Esophagus squamous epithelium (tissue), 5 donors: ENCODE measurements at regions not wholly inside any gene's neighbourhood (a gene's known extent, or its start where the extent isn't known, plus 50 kb on each side); places are given as distances from the start of the nearest gene placed in this dataset.

Experiments used
- DNase-seq: peaks from one replicate; lab custom pipeline; 2025; lab: John Stamatoyannopoulos, UW
- H3K27ac ChIP-seq, 4 donors: fragments of 200-600 bp; sonication (generic); one replicate each; pipeline ENCODE4 v1.5.1; 2016 to 2019; ENCODE audit warnings: mild to moderate bottlenecking in 1 of 4
- H3K27me3 ChIP-seq, 4 donors: fragments of 200-600 bp; sonication (generic); 1 replicate in 3 of 4; 2 replicates in 1 of 4; pipeline versions ENCODE4 v1.5.1 to v1.6.0; 2017 to 2021; ENCODE audit warnings: antibody characterized with exemption in 1 of 4
- H3K36me3 ChIP-seq, 3 donors: fragments of 200-600 bp; sonication (generic); one replicate each; pipeline ENCODE4 v1.5.1; 2016 to 2019
- H3K4me1 ChIP-seq, 3 donors: fragments of 200-600 bp; sonication (generic); one replicate each; pipeline ENCODE4 v1.5.1; 2017 to 2019
- H3K4me3 ChIP-seq, 4 donors: fragments of 200-600 bp; sonication (generic); 1 replicate in 3 of 4; 2 replicates in 1 of 4; pipeline ENCODE4 v1.5.1; 2016 to 2019; ENCODE audit warnings: mild to moderate bottlenecking in 2 of 4, moderate library complexity in 1 of 4
- H3K9me3 ChIP-seq, 3 donors: fragments of 200-600 bp; sonication (generic); one replicate each; pipeline ENCODE4 v1.5.1; 2016 to 2019
- CTCF ChIP-seq, 6 experiments: fragments of 450-650 bp in 4 of 6; fragments of 200-600 bp in 2 of 6; sonication (generic) in 2 of 6; IDR thresholded peaks; one replicate each; pipeline ENCODE4 v1.5.1; 2016 to 2019; ENCODE audit warnings: antibody characterized with exemption in 6 of 6, mild to moderate bottlenecking in 4 of 6, moderate library complexity in 4 of 6
- POLR2A ChIP-seq, 4 donors: fragments of 450-650 bp; IDR thresholded peaks; one replicate each; pipeline ENCODE4 v1.6.1; 2017; ENCODE audit warnings: antibody characterized with exemption in 4 of 4, mild to moderate bottlenecking in 4 of 4, moderate library complexity in 3 of 4
- WGBS, 2 donors: methylation state at CpG; one replicate each; pipeline ENCODE4 v1.1.5; 2018; 5-methylcytosine and 5-hydroxymethylcytosine counted together
- intact Hi-C: fragments of 100-400 bp; cut with DNase I; formaldehyde crosslinking; loops from one replicate; pipeline ENCODE4 v1.15.0; 2022
- donor health status: DM: yes; HTN: yes; CAD: no.

DNA sequence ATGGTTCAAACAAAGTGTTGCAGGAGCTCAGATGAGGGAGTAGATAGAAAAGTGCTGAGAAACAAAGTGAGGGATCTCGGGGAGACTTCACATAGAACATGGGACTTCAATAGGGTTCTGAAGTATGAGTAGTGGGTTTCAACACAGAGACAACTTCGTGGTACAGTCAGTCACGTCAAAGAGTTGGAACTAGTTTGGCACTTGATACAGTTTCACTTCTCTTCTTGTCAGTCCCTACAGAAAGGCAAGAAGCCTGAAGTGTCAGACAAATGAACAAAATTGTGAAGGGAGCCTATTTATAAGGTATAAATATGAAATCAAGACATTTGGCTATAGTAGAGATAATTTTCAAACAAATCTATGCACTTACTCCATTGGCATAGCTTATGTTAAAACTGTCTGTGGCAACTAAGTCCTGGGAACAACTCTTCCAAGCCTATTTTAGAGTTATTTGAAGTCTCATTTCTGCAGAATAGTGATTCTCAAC, 338.0 kb downstream of the TDRD15 start:
- no peaks in the 10 kb centered on the region for H3K36me3 ChIP-seq
- 47 to 49% methylated on average over 3 of the region's 3 CpGs for whole genome bisulfite sequencing, 2 donors
- H3K27me3 ChIP-seq = no peaks in the 10 kb centered on the region
- no peaks in the 10 kb centered on the region for H3K9me3 ChIP-seq
- DNase-seq = no peak
- TF ChIP-seq POLR2A (IDR thresholded peaks at IDR 0.05) (no peak), CTCF (IDR thresholded peaks at IDR 0.05) (no peak)
- no peak overlapping the region for H3K4me3 ChIP-seq
- no peaks in the 10 kb centered on the region for H3K4me1 ChIP-seq
- intact Hi-C loops = no loop called here
- H3K27ac ChIP-seq = no peak overlapping the region

GRCh38 chr2:21466341-21466927, 342.7 kb downstream of the TDRD15 start:
- H3K4me1 ChIP-seq = no peaks in the 10 kb centered on the region
- H3K36me3 ChIP-seq = no peaks in the 10 kb centered on the region
- H3K27me3 ChIP-seq = no peaks in the 10 kb centered on the region
- WGBS, 2 donors = 27 to 32% methylated on average over 1 of the region's 1 CpG
- TF ChIP-seq CTCF (IDR thresholded peaks at IDR 0.05) (no peak), POLR2A (IDR thresholded peaks at IDR 0.05) (no peak)
- intact Hi-C loops = no loop called here
- DNase-seq = no peak
- no peaks in the 10 kb centered on the region for H3K9me3 ChIP-seq
- H3K27ac ChIP-seq = no peak overlapping the region
- H3K4me3 ChIP-seq = no peak overlapping the region

DNA sequence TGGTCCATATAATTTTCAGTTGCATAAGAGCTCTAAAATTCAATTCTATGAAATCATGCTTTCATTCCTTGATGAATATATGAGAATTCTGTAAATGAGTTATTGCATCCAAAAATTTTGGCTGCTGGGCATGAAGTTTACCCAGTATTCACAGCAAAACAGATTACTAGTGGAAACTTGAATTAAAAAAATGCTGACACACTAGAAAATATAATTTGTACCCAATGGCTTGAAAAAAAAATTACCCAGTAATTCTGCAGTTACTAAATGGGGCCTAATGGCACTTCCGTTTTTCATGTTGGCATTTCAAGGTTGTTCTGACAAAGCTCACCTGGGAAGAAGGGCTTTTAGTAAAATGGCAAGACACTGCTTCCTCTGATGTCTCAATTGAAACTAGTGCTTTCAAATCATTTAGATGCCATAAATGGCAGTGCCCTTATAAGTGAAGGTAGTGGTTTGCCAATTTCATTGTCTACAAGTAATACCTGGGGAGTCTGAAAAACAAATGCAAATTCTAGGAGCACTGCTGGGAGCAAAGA, 343.6 kb downstream of the TDRD15 start:
- Histone ChIP-seq H3K27me3 (no peaks in the 10 kb centered on the region), H3K9me3 (no peaks in the 10 kb centered on the region), H3K27ac (no peak overlapping the region), H3K4me1 (no peaks in the 10 kb centered on the region), H3K36me3 (no peaks in the 10 kb centered on the region), H3K4me3 (no peak overlapping the region)
- TF ChIP-seq CTCF (IDR thresholded peaks at IDR 0.05) (no peak), POLR2A (IDR thresholded peaks at IDR 0.05) (no peak)
- WGBS, 2 donors = 50 to 56% methylated on average over 1 of the region's 1 CpG
- intact Hi-C loops = no loop called here
- DNase-seq = no peak

DNA sequence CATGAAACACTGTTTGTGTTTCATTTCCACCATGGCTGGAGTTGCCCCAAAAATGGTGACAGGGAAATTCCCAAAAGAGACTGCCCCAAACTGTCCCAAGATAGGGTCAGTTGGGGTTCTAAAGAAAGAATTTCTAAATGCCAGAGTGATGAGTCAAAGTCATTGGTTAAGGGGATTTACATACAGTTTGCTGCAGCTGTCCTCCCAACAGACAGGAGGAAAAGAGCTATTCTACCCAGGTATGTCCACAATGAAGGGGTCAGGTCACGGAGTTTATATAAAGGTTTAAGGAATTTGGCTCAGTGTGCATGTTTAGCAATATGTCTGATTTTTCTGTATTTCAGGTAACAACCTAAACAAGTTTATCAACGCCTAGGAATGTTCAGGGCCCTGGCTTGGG, 344.1 kb downstream of the TDRD15 start:
- intact Hi-C loops = no loop called here

More for the DNA sequence above, 344.1 kb downstream of the TDRD15 start:
- WGBS, 2 donors = 26 to 67% methylated on average over 2 of the region's 2 CpGs
- no peak overlapping the region for H3K4me3 ChIP-seq
- TF ChIP-seq CTCF (IDR thresholded peaks at IDR 0.05) (no peak), POLR2A (IDR thresholded peaks at IDR 0.05) (no peak)
- no peaks in the 10 kb centered on the region for H3K27me3 ChIP-seq
- no peaks in the 10 kb centered on the region for H3K4me1 ChIP-seq
- DNase-seq = no peak
- no peaks in the 10 kb centered on the region for H3K36me3 ChIP-seq
- no peak overlapping the region for H3K27ac ChIP-seq
- H3K9me3 ChIP-seq = no peaks in the 10 kb centered on the region
